ENCODE measurements at regions not wholly inside any gene's neighbourhood (a gene's known extent, or its start where the extent isn't known, plus 50 kb on each side); places are given as distances from the start of the nearest gene placed in this dataset.
A peak's percentile ranks its signal among the peaks of the same experiment; 100 is the strongest.
"Not testable (repeated sequence)": the region's sequence is repeated elsewhere in the genome, so short reads cannot be mapped to it uniquely, and the experiment has no call there.

GRCh38 chr9:90526386-90526785 lies 116.2 kb downstream of the DIRAS2 start:
- no peak for DNase-seq

DNA sequence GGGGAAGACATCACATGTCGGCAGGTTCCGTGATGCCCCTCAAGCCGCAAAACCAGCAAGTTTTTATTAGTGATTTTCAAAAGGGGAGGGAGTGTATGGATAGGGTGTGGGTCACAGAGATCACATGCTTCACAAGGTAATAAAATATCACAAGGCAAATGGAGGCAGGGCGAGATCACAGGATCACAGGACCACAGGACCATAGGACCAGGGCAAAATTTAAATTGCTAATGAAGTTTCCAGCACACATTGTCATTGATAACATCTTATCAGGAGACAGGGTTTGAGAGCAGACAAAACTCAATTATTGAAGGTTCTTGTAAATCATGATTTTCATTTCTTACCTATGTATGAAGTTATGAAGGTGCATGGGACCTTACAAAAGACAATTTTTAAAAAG lies 106.5 kb downstream of the DIRAS2 start:
- DNase-seq: not testable (repeated sequence)

DNA sequence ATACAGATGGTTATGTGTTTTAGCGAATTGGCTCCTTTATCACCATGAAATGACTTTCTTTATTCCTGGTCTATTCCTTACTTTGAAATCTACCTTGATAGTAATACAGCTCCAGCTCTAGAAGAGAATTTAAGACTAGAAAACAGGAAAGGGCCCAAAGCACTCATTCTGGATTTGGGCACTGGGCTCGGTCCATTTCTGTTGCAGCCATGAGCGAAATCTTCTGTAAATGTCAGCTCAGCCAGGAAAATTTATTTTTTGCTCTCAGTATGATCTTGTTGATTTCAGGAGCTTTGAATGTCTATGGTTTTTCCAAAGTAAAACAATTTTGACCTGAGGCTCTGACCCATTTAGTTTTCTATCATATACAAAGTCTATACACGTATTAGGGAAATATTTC lies 104.1 kb downstream of the DIRAS2 start:
- DNase-seq: no peak

- DNase-seq: no peak
Observed at GRCh38 chr9:90539286-90539685, 103.3 kb downstream of the DIRAS2 start.

DNA sequence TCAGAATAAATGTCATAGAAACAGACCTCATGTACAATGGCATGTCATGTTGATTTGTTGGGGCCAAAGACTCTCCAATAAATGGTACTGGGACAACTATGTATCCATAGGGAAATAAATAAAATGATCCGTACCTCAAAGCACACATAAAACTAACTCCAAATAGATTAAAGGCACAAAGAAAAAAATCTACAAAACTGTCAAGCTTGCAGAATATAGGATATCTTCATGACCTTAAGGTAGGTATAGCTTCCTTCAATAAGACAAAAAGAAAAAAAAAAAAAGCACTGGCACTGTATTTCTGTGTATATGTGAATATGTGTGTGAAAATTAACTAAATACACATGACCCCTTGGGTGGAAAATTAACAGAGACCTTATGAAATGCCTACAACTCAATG lies 101.9 kb downstream of the DIRAS2 start:
- no peak for DNase-seq

DNA sequence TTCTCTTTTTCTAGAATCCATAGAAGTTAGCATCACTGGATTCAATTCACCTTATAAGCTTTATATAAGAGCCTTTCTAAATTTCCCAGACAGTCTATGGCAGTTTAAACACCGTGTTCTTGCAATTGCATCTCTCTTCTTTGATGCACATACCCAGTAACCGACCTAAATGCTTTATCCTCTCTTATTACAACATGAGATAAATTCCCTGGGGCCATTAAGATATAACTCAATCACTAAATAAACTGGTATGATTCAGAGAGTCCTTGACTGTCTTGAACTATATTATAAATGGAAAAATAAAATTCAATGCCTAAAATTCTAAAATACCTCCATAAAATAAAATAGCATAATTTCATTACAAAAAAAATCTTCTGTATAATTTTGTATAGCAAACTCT lies 98.1 kb downstream of the DIRAS2 start:
- DNase-seq: no peak

GRCh38 chr9:90546200-90546599 lies 96.4 kb downstream of the DIRAS2 start:
- peak; percentile 10 for DNase-seq

DNA sequence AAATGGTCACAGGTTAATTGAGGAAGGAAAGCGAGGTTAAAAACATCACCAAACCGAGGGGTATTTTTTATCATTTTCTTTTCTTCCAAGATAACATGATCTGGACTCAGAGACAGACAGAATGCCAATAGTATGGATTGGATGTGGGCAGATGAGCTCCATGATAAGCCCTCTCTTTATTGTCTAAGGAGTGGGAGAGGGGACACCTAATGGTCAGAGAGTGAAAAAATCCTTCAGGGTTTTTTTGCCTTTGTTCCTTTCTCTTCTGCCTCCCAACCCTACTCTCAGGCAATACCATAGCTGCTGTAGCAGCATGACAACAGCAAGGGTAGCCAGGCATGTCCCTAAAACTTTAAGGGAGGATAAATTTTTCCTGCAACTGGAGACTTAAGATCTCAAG lies 94.7 kb downstream of the DIRAS2 start:
- DNase-seq: no peak

DNA sequence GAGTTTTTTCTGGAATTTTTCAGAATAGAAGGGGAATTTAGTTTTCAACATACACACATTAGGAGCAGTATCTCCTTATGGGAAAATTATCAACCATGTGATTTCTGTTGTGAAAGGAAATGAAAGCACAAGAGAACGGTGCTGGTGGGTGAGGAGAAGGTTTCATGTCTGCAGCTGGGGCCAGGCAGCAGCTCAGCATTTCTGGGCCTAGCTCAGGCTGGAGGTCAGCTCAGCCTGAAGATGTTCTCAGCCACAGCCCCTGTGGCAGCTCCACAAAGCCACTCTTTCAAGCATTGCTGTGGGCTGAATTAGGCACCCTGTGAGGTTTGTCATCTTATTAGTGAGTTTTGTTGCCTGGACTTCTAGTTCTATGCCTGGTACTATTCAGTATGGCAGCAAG lies 90.3 kb downstream of the DIRAS2 start:
- DNase-seq: no peak

GRCh38 chr9:90555351-90556057 lies 87.1 kb downstream of the DIRAS2 start:
- DNase-seq: no peak

- DNase-seq: no peak
Observed at GRCh38 chr9:90556897-90557675, 85.5 kb downstream of the DIRAS2 start.

- DNase-seq: no peak
Observed at GRCh38 chr9:90559075-90560073, 83.2 kb downstream of the DIRAS2 start.
